ENCODE measurements at regions not wholly inside any gene's neighbourhood (a gene's known extent, or its start where the extent isn't known, plus 50 kb on each side); places are given as distances from the start of the nearest gene placed in this dataset.

- TF ChIP-seq USF1 (IDR thresholded peaks at IDR 0.05) (no peak), EP300 (IDR thresholded peaks at IDR 0.05; ENCODE audit: borderline replicate concordance) (no peak)
These were observed 1659.5 kb upstream of the PCDH20 start for GRCh38 chr13:63075126-63075525.
